GM19240 (cell line): ENCODE measurements at regions not wholly inside any gene's neighbourhood (a gene's known extent, or its start where the extent isn't known, plus 50 kb on each side); places are given as distances from the start of the nearest gene placed in this dataset.

ENCODE experiments used
- DNase-seq: peaks from one replicate; pipeline ENCODE4 v3.0.0; 2011; ENCODE audit warnings: low spot score; ENCODE audit not compliant: insufficient read length

DNA sequence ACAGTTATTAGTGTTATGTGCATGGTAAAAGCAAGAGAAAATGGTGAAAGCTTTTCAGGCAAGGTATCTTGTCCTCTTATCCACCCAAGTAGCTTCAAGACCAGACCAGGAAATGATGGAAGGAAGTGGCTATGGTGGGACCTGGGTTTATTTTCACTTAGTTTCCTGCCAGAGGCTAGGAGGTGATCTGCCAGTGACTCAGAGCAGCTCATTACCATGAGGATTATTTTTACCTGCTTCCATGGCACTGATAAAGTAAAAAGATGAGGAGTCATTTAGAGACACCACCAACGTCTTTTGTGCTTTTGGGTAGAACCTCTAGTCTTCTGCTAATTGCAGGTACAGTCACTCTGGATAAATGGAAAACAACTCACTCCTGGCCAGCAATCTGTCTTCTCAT is 339.9 kb upstream of the KIRREL3 start:
- no peak for DNase-seq

DNA sequence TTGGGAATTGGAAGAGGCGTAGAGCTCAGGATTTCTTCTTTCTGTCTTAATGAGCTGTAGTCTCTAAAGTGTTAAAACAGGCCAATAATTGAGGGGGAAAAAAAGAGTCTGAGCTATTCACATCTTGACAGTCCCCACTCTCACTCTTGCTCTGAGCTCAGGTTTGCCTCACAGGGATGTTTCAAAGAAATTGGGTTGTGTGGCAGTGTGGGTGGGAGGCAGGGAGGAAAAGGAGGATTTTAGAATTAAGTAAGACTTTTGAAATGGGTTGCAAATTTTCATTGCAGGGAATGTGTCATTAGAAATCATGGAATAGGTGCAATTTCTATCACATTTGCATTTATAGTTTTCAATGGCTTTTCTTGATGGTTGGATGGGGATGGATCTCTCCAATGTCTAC is 338.8 kb upstream of the KIRREL3 start:
- no peak for DNase-seq

GRCh38 chr11:127338380-127339259 is 338.1 kb upstream of the KIRREL3 start:
- no peak for DNase-seq

- DNase-seq, result no peak
Observed at GRCh38 chr11:127334466-127334865, 333.9 kb upstream of the KIRREL3 start.

- DNase-seq, result no peak
Observed at GRCh38 chr11:127332896-127333295, 332.3 kb upstream of the KIRREL3 start.

- DNase-seq, result no peak
Observed at GRCh38 chr11:127330044-127330443, 329.5 kb upstream of the KIRREL3 start.

GRCh38 chr11:127308291-127308690 is 307.7 kb upstream of the KIRREL3 start:
- no peak for DNase-seq

DNA sequence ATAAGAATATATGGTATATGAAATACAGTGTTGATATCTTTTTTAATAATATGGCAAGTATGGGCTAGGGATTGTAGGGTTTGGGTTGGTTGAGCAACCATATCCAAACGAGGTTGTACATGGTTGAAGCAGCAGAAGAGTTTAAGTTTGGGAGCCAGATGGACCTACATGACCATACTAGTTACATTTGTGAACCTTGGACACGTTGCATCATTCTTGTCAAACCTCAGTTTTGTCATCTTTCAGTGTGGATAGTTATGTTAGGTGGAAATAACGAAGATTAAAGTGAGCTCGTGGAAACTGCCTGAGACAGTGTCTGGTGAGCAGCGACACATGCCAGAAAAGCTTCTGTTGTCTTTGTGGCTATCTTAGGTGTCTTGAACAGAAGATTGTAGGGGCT is 307.1 kb upstream of the KIRREL3 start:
- no peak for DNase-seq

GRCh38 chr11:127304634-127305033 is 304.1 kb upstream of the KIRREL3 start:
- no peak for DNase-seq

DNA sequence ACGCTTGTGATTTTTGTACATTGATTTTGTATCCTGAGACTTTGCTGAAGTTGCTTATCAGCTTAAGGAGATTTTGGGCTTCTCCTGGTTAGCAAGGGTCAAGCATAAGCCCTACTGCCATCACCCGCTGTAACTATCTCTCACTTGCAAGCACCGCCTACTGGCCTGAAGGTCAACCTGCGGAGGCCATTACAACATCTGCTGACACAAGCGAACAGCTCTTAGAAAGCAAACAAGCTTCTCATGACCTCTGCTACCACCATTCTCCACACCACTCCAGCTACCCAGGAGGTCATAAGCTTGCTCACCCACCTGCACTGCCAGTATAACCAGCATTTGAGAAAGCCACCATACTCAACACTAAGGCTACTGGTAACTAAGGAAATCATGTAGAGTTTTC is 288.4 kb upstream of the KIRREL3 start:
- DNase-seq, result no peak

DNA sequence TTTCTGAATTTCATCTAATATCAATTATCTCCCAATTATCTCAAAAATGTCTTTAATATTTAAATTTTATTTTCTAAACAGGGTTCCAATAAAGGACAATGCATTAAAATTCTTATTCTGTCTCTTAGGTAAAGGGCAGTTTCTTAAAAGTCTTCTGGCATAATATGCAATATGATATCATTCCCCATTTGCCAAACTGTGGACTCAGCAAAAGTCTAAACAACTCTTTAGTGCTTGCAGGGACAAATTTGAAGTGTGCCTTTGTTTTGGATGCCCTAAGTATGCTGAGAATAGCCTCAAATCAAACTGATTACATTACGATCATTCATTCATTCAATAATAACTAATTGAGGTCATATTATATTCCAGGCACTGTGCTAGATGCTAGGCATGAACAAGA is 281.0 kb upstream of the KIRREL3 start:
- DNase-seq, result no peak

DNA sequence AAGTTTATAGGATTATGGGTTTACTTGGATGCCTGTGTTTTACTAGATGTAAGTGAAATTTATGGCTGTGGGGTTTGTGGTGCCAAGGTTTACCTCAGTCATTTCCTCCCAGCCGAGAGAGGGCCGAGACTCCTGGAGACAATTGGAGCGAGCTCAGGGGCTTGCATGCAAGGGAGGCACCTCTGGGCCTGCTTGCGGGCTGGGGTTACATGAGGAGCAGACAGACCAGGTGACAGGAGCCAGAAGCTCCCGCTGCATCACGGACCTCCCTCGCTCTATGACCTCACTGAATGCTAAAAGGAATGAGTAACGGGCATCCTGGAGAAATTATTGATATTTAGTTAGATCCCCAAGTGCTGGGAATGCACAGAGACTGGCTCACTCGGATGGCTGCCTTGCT is 275.2 kb upstream of the KIRREL3 start:
- no peak for DNase-seq

- no peak for DNase-seq
Observed at GRCh38 chr11:127274328-127274676, 273.7 kb upstream of the KIRREL3 start.

DNA sequence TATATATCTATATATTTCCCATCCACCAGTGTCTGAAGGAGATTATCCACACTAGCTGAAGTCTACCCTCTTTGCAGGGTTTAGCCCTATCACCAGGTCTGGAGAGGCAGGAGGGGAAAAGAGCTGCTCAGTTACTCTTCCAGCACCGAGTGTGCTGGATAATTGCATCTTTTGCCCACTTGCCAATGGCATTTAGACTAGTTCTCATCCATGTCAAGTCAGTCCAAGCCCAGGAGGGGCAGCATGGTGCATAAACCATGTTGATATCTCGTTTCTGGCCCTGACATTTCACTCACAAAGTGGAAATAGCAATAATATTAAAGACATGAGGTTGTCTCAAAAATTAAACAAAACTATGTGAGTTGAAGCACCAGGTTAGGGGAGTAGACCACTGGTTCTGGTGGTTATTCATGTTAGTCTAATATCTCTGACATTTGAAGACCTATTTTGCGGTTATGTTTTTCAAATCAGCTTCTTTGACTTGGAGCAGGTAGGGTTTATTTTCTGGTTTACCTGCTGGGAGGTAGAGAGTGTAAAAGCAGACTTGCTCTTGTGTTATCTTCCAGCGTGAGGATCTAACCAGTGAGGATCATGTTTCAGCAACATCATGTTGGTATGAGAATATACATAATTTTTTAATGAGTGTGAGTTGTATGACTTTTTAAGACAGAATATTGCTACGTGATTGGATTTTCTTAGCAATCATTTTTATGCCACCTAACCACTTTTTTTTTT is 273.2 kb upstream of the KIRREL3 start:
- DNase-seq, result no peak

DNA sequence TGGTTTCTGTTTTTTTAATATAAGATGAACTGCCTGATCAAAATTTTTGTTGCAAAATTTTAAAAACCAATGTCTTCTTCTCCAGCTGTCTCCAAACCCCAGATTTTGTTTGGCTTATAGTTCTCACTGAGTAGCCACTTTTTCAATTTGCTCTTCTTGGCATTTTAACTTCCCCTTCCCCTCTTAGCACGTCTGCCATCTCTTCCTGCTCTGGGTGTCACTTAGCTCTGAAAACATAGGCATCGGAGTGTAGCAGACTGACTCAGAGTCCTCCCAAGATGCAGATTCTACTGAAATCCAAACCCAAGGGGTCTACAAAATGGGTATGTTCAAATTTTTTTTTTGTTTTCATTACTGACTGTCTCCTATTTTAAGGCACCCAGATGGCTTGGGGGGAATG is 270.3 kb upstream of the KIRREL3 start:
- DNase-seq, result no peak

DNA sequence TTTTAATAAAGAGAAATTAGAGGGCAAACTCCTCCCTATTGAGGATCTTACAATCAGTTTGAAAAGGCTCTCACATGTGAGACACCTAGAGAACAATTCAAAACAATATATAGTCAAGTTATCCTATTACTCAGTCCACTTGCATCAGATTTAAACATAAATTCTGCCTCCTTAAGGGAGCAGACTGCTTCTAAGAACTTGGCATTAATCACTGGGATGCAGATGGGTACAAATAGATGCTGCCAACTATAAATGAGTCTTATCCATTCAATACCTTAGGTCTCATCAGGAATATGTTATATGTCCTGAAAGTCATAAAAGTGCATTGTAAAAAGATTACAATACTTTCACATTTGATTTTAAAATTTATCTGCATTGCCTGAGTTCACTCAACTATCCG is 269.3 kb upstream of the KIRREL3 start:
- no peak for DNase-seq

DNA sequence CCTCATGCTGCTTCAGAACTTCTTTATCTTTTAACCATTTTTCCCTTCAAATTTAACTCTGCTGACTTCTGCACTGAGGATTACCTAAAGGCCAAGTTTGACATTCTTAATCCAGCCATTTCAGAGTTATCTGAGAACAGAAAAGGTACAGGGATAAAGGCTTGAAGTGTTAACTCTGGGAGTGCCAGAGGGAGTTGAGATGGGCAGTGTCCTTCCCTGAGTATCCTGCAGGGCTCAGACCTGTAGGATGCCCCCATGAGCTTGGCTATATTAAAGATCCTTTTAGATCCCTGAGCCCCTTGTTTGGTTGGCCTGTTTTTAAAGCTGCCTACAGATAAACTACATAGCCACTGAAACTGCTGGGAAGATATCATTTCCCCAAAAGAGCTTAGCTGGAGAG is 268.4 kb upstream of the KIRREL3 start:
- DNase-seq, result no peak

DNA sequence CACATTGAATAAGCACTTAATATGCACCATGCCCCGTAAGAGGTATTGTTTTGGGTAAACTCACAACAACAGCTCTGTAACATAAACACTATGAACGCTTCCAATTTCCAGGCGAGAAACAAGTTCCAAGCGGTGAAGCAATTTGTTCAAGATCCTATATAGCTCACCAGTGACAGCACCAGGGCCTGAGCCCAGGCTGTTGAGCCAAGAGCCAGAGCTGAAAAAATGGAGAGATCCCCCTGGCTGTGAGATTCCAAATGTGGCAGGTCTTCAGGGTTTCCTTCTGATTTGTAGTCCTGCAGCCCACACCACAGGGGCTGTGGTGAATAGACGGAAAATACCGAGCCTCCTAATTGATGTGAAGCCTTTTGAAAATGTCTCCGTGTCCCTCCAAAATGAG is 268.0 kb upstream of the KIRREL3 start:
- DNase-seq, result no peak

GRCh38 chr11:127259102-127259501 is 258.5 kb upstream of the KIRREL3 start:
- DNase-seq, result no peak

- DNase-seq, result no peak
Observed at GRCh38 chr11:127255209-127255608, 254.6 kb upstream of the KIRREL3 start.

- DNase-seq, result no peak
Observed at GRCh38 chr11:127252321-127252720, 251.8 kb upstream of the KIRREL3 start.

DNA sequence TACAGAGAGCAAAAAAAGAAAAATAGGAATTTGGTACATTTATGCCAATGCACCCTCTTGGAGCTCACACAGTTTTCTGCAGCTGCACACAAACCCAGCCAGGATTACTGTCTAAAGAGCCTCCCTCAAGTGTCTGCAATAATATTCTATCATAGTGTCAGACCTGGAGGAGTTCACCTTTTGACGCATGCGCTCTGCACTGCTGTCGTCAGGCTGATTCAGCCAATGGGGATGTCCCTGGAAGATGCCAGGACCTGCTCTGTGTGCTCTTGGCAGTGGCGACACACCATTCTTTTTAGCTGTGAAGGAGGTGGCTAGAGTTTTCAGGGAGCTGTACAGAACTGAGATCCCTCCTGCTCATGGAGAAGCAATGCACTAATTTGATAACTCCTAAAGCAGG is 249.0 kb upstream of the KIRREL3 start:
- no peak for DNase-seq

GRCh38 chr11:127248476-127248875 is 247.9 kb upstream of the KIRREL3 start:
- no peak for DNase-seq
